Neural cell (in vitro differentiated cells): ENCODE measurements at regions not wholly inside any gene's neighbourhood (a gene's known extent, or its start where the extent isn't known, plus 50 kb on each side); places are given as distances from the start of the nearest gene placed in this dataset.

Source experiments
- H2AFZ ChIP-seq: fragments of 200-600, 300-800 bp; sonication (generic), shearing (Covaris generic); 2 replicates; pipeline ENCODE4 v1.6.0; 2014; ENCODE audit warnings: low read depth, mild to moderate bottlenecking, antibody characterized with exemption, low read length, moderate library complexity
- H3F3A ChIP-seq: fragments of 200-600 bp; shearing (Covaris generic); 2 replicates; pipeline ENCODE4 v1.6.1; 2016; ENCODE audit warnings: mild to moderate bottlenecking, moderate library complexity, mixed read lengths, antibody characterized with exemption, low read length; ENCODE audit not compliant: insufficient read depth, poor library complexity, severe bottlenecking
- H3K27ac ChIP-seq: fragments of 200-600, 300-800 bp; sonication (generic), shearing (Covaris generic); 2 replicates; pipeline ENCODE4 v1.5.1; 2014; ENCODE audit warnings: mild to moderate bottlenecking, low read length, moderate library complexity
- H3K27me3 ChIP-seq: fragments of 300-800, 200-600 bp; sonication (generic), shearing (Covaris generic); 2 replicates; pipeline ENCODE4 v1.6.0; 2014; ENCODE audit warnings: mild to moderate bottlenecking, low read depth, low read length, moderate library complexity; ENCODE audit not compliant: insufficient read depth
- H3K36me3 ChIP-seq: fragments of 300-800, 200-600 bp; sonication (generic), shearing (Covaris generic); 2 replicates; pipeline ENCODE4 v1.5.1; 2014; ENCODE audit warnings: mild to moderate bottlenecking, antibody characterized with exemption, low read length, moderate library complexity; ENCODE audit not compliant: insufficient read depth
- H3K4me2 ChIP-seq: fragments of 300-800, 200-600 bp; sonication (generic), shearing (Covaris generic); 2 replicates; pipeline ENCODE4 v1.6.0; 2014; ENCODE audit warnings: mild to moderate bottlenecking, low read length
- H3K4me3 ChIP-seq: fragments of 300-800, 200-600 bp; sonication (generic), shearing (Covaris generic); 2 replicates; pipeline ENCODE4 v1.5.1; 2014; ENCODE audit warnings: mild to moderate bottlenecking, low read length, moderate library complexity
- H3K79me2 ChIP-seq: fragments of 200-600 bp; shearing (Covaris generic); replicated peaks from 2 replicates; pipeline ENCODE4 v1.6.0; 2014; ENCODE audit warnings: mild to moderate bottlenecking, low read length, moderate library complexity; ENCODE audit not compliant: insufficient read depth
- H3K9ac ChIP-seq: fragments of 300-800, 200-600 bp; sonication (generic), shearing (Covaris generic); 2 replicates; pipeline ENCODE4 v1.6.1; 2016; ENCODE audit warnings: mild to moderate bottlenecking, low read length, mixed read lengths
- H3K9me2 ChIP-seq: fragments of 200-600 bp; shearing (Covaris generic); 2 replicates; pipeline ENCODE4 v1.6.1; 2016; ENCODE audit warnings: mild to moderate bottlenecking, low read length, mixed read lengths; ENCODE audit not compliant: insufficient read depth
- H3K9me3 ChIP-seq: fragments of 200-600, 300-800 bp; sonication (generic), shearing (Covaris generic); 2 replicates; pipeline ENCODE4 v1.6.1; 2016; ENCODE audit warnings: mild to moderate bottlenecking, mixed run types, low read length, moderate library complexity, mixed read lengths
- H4K20me1 ChIP-seq: fragments of 200-600 bp; shearing (Covaris generic); 2 replicates; pipeline ENCODE4 v1.6.1; 2016; ENCODE audit warnings: mild to moderate bottlenecking, mixed run types; ENCODE audit not compliant: insufficient read depth
- EP300 ChIP-seq: fragments of 450-650 bp; conservative IDR thresholded peaks from 2 replicates; pipeline ENCODE4 v1.6.1; 2014; ENCODE audit warnings: antibody characterized with exemption, mild to moderate bottlenecking, moderate library complexity; ENCODE audit not compliant: poor library complexity, severe bottlenecking
- EZH2 ChIP-seq: fragments of 200-600, 300-800 bp; shearing (Covaris generic), sonication (generic); IDR thresholded peaks from 2 replicates; pipeline ENCODE4 v1.6.1; 2014; ENCODE audit warnings: antibody characterized with exemption, low read length, borderline replicate concordance, mild to moderate bottlenecking; ENCODE audit not compliant: insufficient read depth, poor library complexity, severe bottlenecking
- MXI1 ChIP-seq: fragments of 450-650 bp; conservative IDR thresholded peaks from 2 replicates; pipeline ENCODE4 v1.6.1; 2014; ENCODE audit warnings: antibody characterized with exemption, mild to moderate bottlenecking; ENCODE audit not compliant: poor library complexity, severe bottlenecking
- POLR2AphosphoS5 ChIP-seq: IDR thresholded peaks from 2 replicates; pipeline ENCODE4 v1.6.1; 2012
- RAD21 ChIP-seq: fragments of 450-650 bp; conservative IDR thresholded peaks from 2 replicates; pipeline ENCODE4 v1.6.1; 2014; ENCODE audit warnings: antibody characterized with exemption, mild to moderate bottlenecking, moderate library complexity
- SMC3 ChIP-seq: fragments of 450-650 bp; conservative IDR thresholded peaks from 2 replicates; pipeline ENCODE4 v1.6.1; 2014; ENCODE audit warnings: antibody characterized with exemption, mild to moderate bottlenecking, moderate library complexity; ENCODE audit not compliant: poor library complexity
- TAF1 ChIP-seq: IDR thresholded peaks from 2 replicates; pipeline ENCODE4 v1.6.1; 2012; ENCODE audit warnings: low read depth
- TF ChIP-seq, protein P1 (sequence below): fragments of 450-650 bp; IDR thresholded peaks from 2 replicates; pipeline ENCODE4 v1.5.1; 2014; ENCODE audit warnings: antibody characterized with exemption, mild to moderate bottlenecking, moderate library complexity; ENCODE audit not compliant: poor library complexity, severe bottlenecking
- TF ChIP-seq, protein P2 (sequence below): IDR thresholded peaks from 2 replicates; pipeline ENCODE4 v1.6.1; 2012; ENCODE audit warnings: borderline replicate concordance

DNA sequence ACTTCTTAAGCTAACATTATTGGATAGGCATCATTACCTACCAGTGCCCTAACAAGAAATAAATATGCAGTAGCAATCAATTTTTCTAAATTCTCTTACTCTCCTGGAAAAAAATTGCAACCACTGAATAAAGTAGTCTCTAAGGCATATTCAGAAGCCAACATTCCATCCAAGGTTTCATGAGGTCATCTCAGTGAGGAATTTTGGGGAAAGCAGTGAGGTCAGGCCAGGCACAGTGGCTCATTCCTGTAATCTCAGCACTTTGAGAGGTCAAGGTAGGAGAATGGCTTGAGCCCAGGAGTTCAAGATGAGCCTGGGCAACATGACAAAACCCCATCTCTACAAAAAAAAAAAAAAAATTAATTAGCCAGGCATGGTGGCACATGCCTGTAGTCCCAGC, 75.9 kb upstream of the GHITM start:
- H3K9me3 ChIP-seq, result no peaks in the 10 kb centered on the region
- TF ChIP-seq, protein P1, sequence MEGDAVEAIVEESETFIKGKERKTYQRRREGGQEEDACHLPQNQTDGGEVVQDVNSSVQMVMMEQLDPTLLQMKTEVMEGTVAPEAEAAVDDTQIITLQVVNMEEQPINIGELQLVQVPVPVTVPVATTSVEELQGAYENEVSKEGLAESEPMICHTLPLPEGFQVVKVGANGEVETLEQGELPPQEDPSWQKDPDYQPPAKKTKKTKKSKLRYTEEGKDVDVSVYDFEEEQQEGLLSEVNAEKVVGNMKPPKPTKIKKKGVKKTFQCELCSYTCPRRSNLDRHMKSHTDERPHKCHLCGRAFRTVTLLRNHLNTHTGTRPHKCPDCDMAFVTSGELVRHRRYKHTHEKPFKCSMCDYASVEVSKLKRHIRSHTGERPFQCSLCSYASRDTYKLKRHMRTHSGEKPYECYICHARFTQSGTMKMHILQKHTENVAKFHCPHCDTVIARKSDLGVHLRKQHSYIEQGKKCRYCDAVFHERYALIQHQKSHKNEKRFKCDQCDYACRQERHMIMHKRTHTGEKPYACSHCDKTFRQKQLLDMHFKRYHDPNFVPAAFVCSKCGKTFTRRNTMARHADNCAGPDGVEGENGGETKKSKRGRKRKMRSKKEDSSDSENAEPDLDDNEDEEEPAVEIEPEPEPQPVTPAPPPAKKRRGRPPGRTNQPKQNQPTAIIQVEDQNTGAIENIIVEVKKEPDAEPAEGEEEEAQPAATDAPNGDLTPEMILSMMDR, result no peak
- TF ChIP-seq RAD21, result no peak
- TF ChIP-seq EZH2, result no peak
- no peak for TF ChIP-seq EP300
- no peak for TF ChIP-seq SMC3
- TF ChIP-seq TAF1, result no peak
- TF ChIP-seq, protein P2, sequence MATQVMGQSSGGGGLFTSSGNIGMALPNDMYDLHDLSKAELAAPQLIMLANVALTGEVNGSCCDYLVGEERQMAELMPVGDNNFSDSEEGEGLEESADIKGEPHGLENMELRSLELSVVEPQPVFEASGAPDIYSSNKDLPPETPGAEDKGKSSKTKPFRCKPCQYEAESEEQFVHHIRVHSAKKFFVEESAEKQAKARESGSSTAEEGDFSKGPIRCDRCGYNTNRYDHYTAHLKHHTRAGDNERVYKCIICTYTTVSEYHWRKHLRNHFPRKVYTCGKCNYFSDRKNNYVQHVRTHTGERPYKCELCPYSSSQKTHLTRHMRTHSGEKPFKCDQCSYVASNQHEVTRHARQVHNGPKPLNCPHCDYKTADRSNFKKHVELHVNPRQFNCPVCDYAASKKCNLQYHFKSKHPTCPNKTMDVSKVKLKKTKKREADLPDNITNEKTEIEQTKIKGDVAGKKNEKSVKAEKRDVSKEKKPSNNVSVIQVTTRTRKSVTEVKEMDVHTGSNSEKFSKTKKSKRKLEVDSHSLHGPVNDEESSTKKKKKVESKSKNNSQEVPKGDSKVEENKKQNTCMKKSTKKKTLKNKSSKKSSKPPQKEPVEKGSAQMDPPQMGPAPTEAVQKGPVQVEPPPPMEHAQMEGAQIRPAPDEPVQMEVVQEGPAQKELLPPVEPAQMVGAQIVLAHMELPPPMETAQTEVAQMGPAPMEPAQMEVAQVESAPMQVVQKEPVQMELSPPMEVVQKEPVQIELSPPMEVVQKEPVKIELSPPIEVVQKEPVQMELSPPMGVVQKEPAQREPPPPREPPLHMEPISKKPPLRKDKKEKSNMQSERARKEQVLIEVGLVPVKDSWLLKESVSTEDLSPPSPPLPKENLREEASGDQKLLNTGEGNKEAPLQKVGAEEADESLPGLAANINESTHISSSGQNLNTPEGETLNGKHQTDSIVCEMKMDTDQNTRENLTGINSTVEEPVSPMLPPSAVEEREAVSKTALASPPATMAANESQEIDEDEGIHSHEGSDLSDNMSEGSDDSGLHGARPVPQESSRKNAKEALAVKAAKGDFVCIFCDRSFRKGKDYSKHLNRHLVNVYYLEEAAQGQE, result no peak
- H3K79me2 ChIP-seq, result no peaks in the 10 kb centered on the region
- H3K9ac ChIP-seq, result no peak overlapping the region
- no peaks in the 10 kb centered on the region for H3K27me3 ChIP-seq
- no peak overlapping the region for H2AFZ ChIP-seq
- no peaks in the 10 kb centered on the region for H3K36me3 ChIP-seq
- no peaks in the 10 kb centered on the region for H3F3A ChIP-seq
- no peak overlapping the region for H3K4me3 ChIP-seq
- H3K27ac ChIP-seq, result no peak overlapping the region
- no peaks in the 10 kb centered on the region for H3K9me2 ChIP-seq
- no peak overlapping the region for H3K4me2 ChIP-seq
- H4K20me1 ChIP-seq, result no peaks in the 10 kb centered on the region

DNA sequence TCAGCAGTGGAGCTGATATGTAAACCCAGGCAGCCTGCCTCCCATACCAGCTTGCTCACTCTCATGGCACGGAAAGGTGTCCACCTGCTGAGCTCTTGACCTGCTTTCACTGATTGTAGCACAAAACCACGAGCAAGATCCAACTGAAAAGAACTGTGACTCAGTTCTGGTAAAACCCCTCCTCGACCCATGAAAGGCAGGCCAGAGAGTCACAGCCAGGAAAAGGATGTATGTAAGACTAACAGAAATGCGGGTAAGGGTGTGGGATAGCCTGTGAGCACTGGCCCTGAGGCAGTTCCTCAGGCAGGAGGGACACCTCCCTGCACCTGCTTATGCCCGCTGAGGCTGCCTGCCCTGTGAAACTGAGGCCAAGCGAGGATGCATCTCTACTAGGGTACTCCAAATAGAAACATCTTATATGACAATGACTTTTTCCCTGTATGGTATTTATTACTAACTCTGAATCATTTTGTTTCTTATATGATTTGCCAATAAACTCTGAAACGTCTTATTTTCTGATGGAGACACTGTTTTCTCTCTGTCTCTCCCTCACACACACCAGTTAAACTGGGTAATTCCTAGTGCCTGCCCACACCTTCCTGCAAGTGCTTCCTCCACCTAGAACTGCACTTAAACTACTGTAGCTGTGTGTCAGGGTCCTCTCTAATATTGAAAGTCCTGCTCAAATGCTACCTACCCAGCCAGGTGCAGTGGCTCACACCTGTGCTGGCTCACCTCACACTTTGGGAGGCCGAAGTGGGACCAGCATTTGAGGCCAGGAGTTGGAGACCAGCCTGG, 73.3 kb upstream of the GHITM start:
- Histone ChIP-seq H3K36me3 (no peaks in the 10 kb centered on the region), H3K9ac (no peak overlapping the region), H3K4me2 (no peak overlapping the region), H4K20me1 (no peaks in the 10 kb centered on the region), H3K4me3 (no peak overlapping the region), H3K9me3 (no peaks in the 10 kb centered on the region), H3F3A (no peaks in the 10 kb centered on the region), H2AFZ (no peak overlapping the region), H3K27me3 (no peaks in the 10 kb centered on the region), H3K27ac (no peak overlapping the region), H3K79me2 (no peaks in the 10 kb centered on the region), H3K9me2 (no peaks in the 10 kb centered on the region)
- no peak for TF ChIP-seq SMC3
- TF ChIP-seq, protein P1, result no peak
- TF ChIP-seq, protein P2, result no peak
- no peak for TF ChIP-seq MXI1
- no peak for TF ChIP-seq EP300
- no peak for TF ChIP-seq RAD21
- no peak for TF ChIP-seq TAF1
- TF ChIP-seq POLR2AphosphoS5, result no peak
- TF ChIP-seq EZH2, result no peak
